GM21423 (cell line): ENCODE measurements at regions not wholly inside any gene's neighbourhood (a gene's known extent, or its start where the extent isn't known, plus 50 kb on each side); places are given as distances from the start of the nearest gene placed in this dataset.
"Not testable (repeated sequence)": the region's sequence is repeated elsewhere in the genome, so short reads cannot be mapped to it uniquely, and the experiment has no call there.

ENCODE experiments used
- ATAC-seq: cut with Tn5 transposase; IDR thresholded peaks from one replicate; pipeline ENCODE4 v1.9.1; 2021; ENCODE audit warnings: mild to moderate bottlenecking, moderate library complexity; ENCODE audit not compliant: unreplicated experiment

- not testable (repeated sequence) for ATAC-seq
These were observed 724.3 kb downstream of the TTLL7 start for GRCh38 chr1:83274656-83275055.

DNA sequence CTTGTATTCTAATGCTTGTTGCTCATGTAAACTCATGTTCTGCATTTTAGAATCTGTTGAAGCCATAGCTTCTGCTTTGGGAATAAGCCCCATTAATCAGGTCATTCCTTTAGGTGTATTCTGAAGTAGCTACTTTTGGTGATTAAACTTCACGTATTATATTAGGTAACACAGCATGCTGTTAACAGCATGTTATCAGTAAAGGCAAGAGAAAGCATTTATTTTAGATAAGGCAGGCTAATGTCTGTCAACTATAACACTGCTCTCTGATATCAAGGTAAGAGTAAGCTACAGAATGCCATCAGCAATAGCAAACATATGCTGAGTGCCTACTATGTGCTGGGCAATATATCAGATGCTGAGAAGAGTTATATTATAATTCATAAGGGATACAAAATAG, 726.4 kb downstream of the TTLL7 start:
- ATAC-seq: not testable (repeated sequence)

DNA sequence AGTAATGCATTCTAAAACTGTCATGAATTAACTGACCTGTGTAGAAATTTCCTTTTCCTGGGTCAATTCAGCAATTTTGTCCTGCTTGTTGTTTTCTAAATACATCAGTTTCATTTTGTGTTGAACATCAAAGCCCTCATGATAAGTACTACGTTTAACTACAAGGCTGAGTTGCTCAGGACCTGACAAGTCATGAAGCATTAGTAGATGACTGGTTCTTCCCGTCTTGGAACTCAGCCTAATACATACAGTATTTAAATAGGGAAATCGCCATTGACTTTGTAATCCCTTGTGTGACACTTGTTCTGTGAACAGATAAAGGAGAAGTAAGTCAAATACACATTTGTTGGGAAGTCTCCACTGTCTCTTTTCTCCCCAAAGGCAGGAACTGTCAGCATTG, 727.1 kb downstream of the TTLL7 start:
- ATAC-seq: not testable (repeated sequence)

DNA sequence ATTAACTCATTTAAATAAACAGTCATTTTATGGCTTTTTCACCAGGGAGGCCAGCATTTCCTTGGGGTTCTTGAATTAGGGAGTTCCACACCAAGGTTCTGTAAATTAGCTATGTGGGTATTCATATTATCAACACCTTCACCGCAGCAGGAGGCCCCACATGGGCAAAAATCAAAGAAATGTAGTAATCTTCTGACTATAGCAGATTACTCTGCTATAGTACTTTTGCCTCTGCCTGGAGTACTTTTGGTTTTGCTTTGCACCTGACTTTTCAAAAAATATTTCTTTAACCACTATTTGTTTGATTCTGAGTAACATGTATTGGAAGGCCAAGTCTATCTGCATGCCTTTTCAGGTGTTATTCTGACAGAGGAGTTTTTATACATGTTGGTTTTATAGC, 728.1 kb downstream of the TTLL7 start:
- ATAC-seq: not testable (repeated sequence)

DNA sequence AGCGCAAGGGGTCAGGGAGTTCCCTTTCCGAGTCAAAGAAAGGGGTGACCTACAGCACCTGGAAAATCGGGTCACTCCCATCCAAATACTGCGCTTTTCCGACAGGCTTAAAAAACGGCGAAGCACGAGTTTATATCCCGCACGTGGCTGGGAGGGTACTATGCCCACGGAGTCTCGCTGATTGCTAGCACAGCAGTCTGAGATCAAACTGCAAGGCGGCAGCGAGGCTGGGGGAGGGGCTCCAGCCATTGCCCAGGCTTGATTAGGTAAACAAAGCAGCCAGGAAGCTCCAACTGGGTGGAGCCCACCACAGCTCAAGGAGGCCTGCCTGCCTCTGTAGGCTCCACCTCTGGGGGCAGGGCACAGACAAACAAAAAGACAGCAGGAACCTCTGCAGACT, 735.1 kb downstream of the TTLL7 start:
- not testable (repeated sequence) for ATAC-seq

DNA sequence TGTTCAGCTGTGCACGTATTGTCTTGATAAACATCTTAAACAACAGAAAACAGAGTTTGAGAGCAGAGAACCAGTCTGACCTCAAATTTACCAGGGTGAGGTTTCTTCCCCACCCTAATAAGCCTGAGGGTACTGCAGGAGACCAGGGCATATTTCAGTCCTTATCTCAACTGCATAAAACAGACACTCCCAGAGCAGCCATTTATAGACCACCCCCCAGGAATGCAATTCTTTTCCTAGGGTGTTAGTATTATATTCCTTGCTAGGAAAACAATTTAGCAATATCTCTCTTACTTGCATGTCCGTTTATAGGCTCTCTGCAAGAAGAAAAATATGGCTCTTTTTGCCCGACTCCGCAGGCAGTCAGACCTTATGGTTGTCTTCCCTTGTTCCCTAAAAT, 747.2 kb downstream of the TTLL7 start:
- not testable (repeated sequence) for ATAC-seq

GRCh38 chr1:83246780-83247179, 752.2 kb downstream of the TTLL7 start:
- ATAC-seq: not testable (repeated sequence)

GRCh38 chr1:83244832-83245231, 754.1 kb downstream of the TTLL7 start:
- ATAC-seq: not testable (repeated sequence)

- ATAC-seq: not testable (repeated sequence)
These were observed 759.4 kb downstream of the TTLL7 start for GRCh38 chr1:83239568-83239967.

- not testable (repeated sequence) for ATAC-seq
These were observed 760.3 kb downstream of the TTLL7 start for GRCh38 chr1:83238654-83239053.

- not testable (repeated sequence) for ATAC-seq
These were observed 779.1 kb downstream of the TTLL7 start for GRCh38 chr1:83219788-83220187.

DNA sequence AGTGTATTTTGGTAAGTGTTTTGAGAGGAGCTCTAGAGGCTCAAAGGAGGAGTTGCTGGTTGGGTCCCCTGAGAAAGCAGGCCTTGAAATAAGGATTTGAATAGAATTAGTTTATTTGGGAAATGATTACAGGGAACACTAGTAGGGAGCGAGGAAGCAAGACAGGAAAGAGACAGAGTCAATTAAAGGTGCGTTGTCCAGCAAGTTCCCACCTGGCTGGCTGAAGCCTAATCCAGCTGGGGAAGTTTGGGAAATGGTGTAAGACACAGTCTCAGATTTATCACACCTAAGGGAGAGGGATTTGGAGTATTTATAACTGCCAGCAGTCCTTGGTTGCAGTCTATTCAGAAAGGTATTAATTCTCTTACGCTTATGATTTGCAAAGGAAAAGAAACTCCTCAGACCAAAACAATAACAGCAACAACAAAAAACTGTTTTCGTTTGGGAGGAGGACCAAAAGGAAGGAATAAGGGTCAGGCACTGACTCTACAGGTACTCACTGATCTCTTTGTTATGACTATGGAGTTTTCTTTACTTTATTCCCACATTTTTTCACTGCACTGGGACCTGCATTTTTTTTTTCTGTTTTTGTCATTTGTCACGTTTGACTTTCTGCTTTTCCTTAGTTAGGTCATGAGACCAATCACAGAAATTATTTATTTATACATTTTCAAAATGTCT, 780.8 kb downstream of the TTLL7 start:
- ATAC-seq: not testable (repeated sequence)

- ATAC-seq: not testable (repeated sequence)
These were observed 784.6 kb downstream of the TTLL7 start for GRCh38 chr1:83214317-83214716.

- not testable (repeated sequence) for ATAC-seq
These were observed 785.3 kb downstream of the TTLL7 start for GRCh38 chr1:83213648-83214047.

GRCh38 chr1:83212033-83212432, 786.9 kb downstream of the TTLL7 start:
- ATAC-seq: not testable (repeated sequence)

DNA sequence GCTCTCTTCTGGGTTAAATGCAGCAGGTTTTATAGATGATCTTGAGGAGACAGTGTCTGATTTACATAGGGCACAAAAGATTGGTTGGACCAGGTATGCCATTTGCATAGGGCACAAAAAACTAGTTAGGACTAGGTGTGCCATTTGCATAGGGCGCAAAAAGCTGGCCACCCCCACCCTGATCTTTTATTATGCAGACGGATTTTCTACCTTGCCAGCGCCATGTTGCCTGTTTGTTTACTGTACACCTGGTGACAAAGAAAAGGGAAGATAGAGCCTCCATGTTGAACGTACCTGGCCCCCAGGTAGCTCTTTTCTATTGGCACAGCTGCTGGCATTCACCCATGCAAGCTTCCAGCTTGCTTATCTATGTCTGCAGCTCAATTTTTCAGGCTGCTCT, 790.4 kb downstream of the TTLL7 start:
- ATAC-seq: not testable (repeated sequence)

GRCh38 chr1:83194610-83195009, 804.3 kb downstream of the TTLL7 start:
- not testable (repeated sequence) for ATAC-seq

GRCh38 chr1:83182033-83182728, 816.8 kb downstream of the TTLL7 start:
- ATAC-seq: not testable (repeated sequence)

GRCh38 chr1:83180621-83181020, 818.3 kb downstream of the TTLL7 start:
- ATAC-seq: not testable (repeated sequence)

- ATAC-seq: not testable (repeated sequence)
These were observed 831.3 kb downstream of the TTLL7 start for GRCh38 chr1:83167634-83168033.

DNA sequence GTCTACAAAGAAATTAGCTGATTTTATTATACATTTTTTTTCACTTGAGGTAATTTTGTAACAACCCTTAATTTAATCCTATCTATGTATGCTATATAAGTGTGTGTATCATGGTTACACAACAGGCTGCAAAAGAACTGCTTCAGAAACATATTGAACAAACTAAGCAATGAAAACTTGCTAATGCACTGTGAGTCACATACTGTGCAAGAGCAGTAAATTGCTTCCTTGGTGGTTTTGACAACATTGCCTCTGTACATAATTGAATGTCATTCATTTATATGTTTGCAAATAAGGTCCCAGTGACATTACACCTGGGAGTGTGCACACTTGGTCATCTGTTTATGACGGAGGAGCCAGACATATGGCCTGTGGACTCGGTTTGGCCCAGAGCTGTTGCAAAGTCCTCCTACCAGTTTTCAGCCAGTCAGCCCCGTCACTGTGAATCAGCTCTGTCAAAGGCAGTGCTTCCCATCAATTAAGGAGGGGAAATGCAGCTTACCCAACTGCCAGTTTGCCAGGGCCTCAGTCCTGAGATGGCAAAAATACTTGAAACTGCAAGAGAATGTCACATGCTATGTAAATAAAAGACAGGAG, 835.0 kb downstream of the TTLL7 start:
- ATAC-seq: not testable (repeated sequence)

DNA sequence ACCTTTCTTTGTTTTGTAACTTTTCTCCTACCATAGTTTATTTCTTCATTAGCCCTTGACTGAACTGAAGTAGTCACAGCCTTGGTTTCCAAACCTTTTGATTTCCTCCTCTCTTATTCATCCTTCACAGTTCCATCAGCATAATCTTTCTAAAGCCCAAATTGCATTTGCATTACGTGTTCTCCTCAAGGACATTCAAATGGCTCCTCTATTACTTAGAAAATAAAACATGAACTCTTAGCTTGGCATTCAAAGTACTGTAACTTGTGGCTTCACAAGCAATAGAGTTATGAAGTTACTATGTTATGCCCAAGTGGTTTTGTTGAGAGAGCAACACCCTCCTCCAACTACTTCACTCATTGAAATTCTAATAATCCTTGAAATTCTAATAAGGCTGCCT, 840.0 kb downstream of the TTLL7 start:
- not testable (repeated sequence) for ATAC-seq
